VCaP (cell line): ENCODE measurements at regions not wholly inside any gene's neighbourhood (a gene's known extent, or its start where the extent isn't known, plus 50 kb on each side); places are given as distances from the start of the nearest gene placed in this dataset.

ENCODE experiments used
- H3K27ac ChIP-seq: fragments of 450-650 bp; 2 replicates; pipeline ENCODE4 v1.5.1; 2017
- CTCF ChIP-seq: fragments of 450-650 bp; conservative IDR thresholded peaks from 2 replicates; pipeline ENCODE4 v1.5.1; 2017; ENCODE audit warnings: mild to moderate bottlenecking, moderate library complexity

GRCh38 chr10:43881657-43882056 is 233.0 kb upstream of the ZNF32 start:
- no peak for TF ChIP-seq CTCF
- no peak overlapping the region for H3K27ac ChIP-seq

GRCh38 chr10:43880160-43880559 is 231.5 kb upstream of the ZNF32 start:
- no peak overlapping the region for H3K27ac ChIP-seq
- no peak for TF ChIP-seq CTCF

- no peak for TF ChIP-seq CTCF
- H3K27ac ChIP-seq = no peak overlapping the region
Observed at GRCh38 chr10:43879742-43880141, 231.1 kb upstream of the ZNF32 start.

GRCh38 chr10:43879162-43879561 is 230.5 kb upstream of the ZNF32 start:
- no peak for TF ChIP-seq CTCF
- H3K27ac ChIP-seq = no peak overlapping the region

- no peak overlapping the region for H3K27ac ChIP-seq
- TF ChIP-seq CTCF = no peak
Observed at GRCh38 chr10:43878386-43878785, 229.7 kb upstream of the ZNF32 start.

GRCh38 chr10:43876976-43877375 is 228.3 kb upstream of the ZNF32 start:
- TF ChIP-seq CTCF = no peak
- H3K27ac ChIP-seq = no peak overlapping the region

- H3K27ac ChIP-seq = no peak overlapping the region
- no peak for TF ChIP-seq CTCF
Observed at GRCh38 chr10:43874984-43875383, 226.3 kb upstream of the ZNF32 start.

- H3K27ac ChIP-seq = no peak overlapping the region
- no peak for TF ChIP-seq CTCF
Observed at GRCh38 chr10:43873717-43874116, 225.0 kb upstream of the ZNF32 start.
